LNCaP clone FGC (cell line): ENCODE measurements at regions not wholly inside any gene's neighbourhood (a gene's known extent, or its start where the extent isn't known, plus 50 kb on each side); places are given as distances from the start of the nearest gene placed in this dataset.

ENCODE experiments used
- DNase-seq: peaks from one replicate; pipeline ENCODE4 v3.0.0-alpha.2; 2011; ENCODE audit warnings: low read depth
- H3K4me3 ChIP-seq: 2 replicates; pipeline ENCODE4 v1.5.1; 2011; ENCODE audit warnings: mild to moderate bottlenecking, low read depth, low read length, control low read depth
- CTCF ChIP-seq: IDR thresholded peaks from 2 replicates; pipeline ENCODE4 v1.5.1; 2012; ENCODE audit warnings: mild to moderate bottlenecking; ENCODE audit not compliant: control insufficient read depth, insufficient read depth; ENCODE audit errors: extremely low read depth

- DNase-seq, result peak; percentile 93
- no peak for TF ChIP-seq CTCF
- H3K4me3 ChIP-seq, result 0 out of 2 replicates have a peak overlapping the region, but pooled peaks have one; percentile 9
These were observed 658.9 kb upstream of the SYT4 start for GRCh38 chr18:43936176-43936575.

GRCh38 chr18:43949291-43949690 lies 672.0 kb upstream of the SYT4 start:
- no peak for TF ChIP-seq CTCF
- DNase-seq, result no peak
- H3K4me3 ChIP-seq, result no peak overlapping the region

GRCh38 chr18:43950062-43950461 lies 672.8 kb upstream of the SYT4 start:
- DNase-seq, result no peak
- TF ChIP-seq CTCF, result no peak
- H3K4me3 ChIP-seq, result no peak overlapping the region

- H3K4me3 ChIP-seq, result no peak overlapping the region
- no peak for TF ChIP-seq CTCF
- no peak for DNase-seq
These were observed 675.1 kb upstream of the SYT4 start for GRCh38 chr18:43952398-43952797.

- H3K4me3 ChIP-seq, result no peak overlapping the region
- no peak for TF ChIP-seq CTCF
- DNase-seq, result no peak
These were observed 684.4 kb upstream of the SYT4 start for GRCh38 chr18:43961722-43962121.

GRCh38 chr18:43964666-43965065 lies 687.4 kb upstream of the SYT4 start:
- no peak for DNase-seq
- no peak for TF ChIP-seq CTCF

GRCh38 chr18:43965691-43966090 lies 688.4 kb upstream of the SYT4 start:
- no peak overlapping the region for H3K4me3 ChIP-seq
- no peak for DNase-seq
- no peak for TF ChIP-seq CTCF

More at GRCh38 chr18:43964666-43965065, 687.4 kb upstream of the SYT4 start:
- H3K4me3 ChIP-seq, result no peak overlapping the region
